SIG-M5 treated with dmso at 0.1 percent for 504 hours (cell line): ENCODE measurements at regions not wholly inside any gene's neighbourhood (a gene's known extent, or its start where the extent isn't known, plus 50 kb on each side); places are given as distances from the start of the nearest gene placed in this dataset.

Source experiments
- DNase-seq: peaks from one replicate; lab custom pipeline; 2025; ENCODE audit not compliant: unreplicated experiment; lab: John Stamatoyannopoulos, UW

GRCh38 chr2:65661980-65662653, 229.7 kb upstream of the SPRED2 start:
- no peak for DNase-seq

GRCh38 chr2:65660340-65660739, 227.9 kb upstream of the SPRED2 start:
- no peak for DNase-seq

- no peak for DNase-seq
These were observed 226.5 kb upstream of the SPRED2 start for GRCh38 chr2:65658881-65659280.

GRCh38 chr2:65658266-65658665, 225.9 kb upstream of the SPRED2 start:
- no peak for DNase-seq

GRCh38 chr2:65656160-65656718, 223.8 kb upstream of the SPRED2 start:
- DNase-seq: no peak

GRCh38 chr2:65655000-65655399, 222.6 kb upstream of the SPRED2 start:
- DNase-seq: no peak

- no peak for DNase-seq
These were observed 222.1 kb upstream of the SPRED2 start for GRCh38 chr2:65654496-65654895.

GRCh38 chr2:65652066-65652465, 219.7 kb upstream of the SPRED2 start:
- no peak for DNase-seq

GRCh38 chr2:65649811-65650589, 217.6 kb upstream of the SPRED2 start:
- DNase-seq: no peak

GRCh38 chr2:65647249-65647842, 214.9 kb upstream of the SPRED2 start:
- DNase-seq: peak; percentile 46

- no peak for DNase-seq
These were observed 208.3 kb upstream of the SPRED2 start for GRCh38 chr2:65640793-65641103.

- no peak for DNase-seq
These were observed 206.9 kb upstream of the SPRED2 start for GRCh38 chr2:65639156-65639864.

- DNase-seq: peak; percentile 6
These were observed 206.0 kb upstream of the SPRED2 start for GRCh38 chr2:65638443-65638842.

- DNase-seq: no peak
These were observed 204.5 kb upstream of the SPRED2 start for GRCh38 chr2:65636813-65637483.

GRCh38 chr2:65636024-65636423, 203.6 kb upstream of the SPRED2 start:
- DNase-seq: no peak

GRCh38 chr2:65634304-65634703, 201.9 kb upstream of the SPRED2 start:
- no peak for DNase-seq

GRCh38 chr2:65630643-65631042, 198.2 kb upstream of the SPRED2 start:
- DNase-seq: peak; percentile 79

- no peak for DNase-seq
These were observed 195.8 kb upstream of the SPRED2 start for GRCh38 chr2:65628156-65628555.

GRCh38 chr2:65626831-65627230, 194.4 kb upstream of the SPRED2 start:
- DNase-seq: no peak

GRCh38 chr2:65625982-65626381, 193.6 kb upstream of the SPRED2 start:
- no peak for DNase-seq
